GF-D8 (cell line): ENCODE measurements at regions not wholly inside any gene's neighbourhood (a gene's known extent, or its start where the extent isn't known, plus 50 kb on each side); places are given as distances from the start of the nearest gene placed in this dataset.
"Not testable (repeated sequence)": the region's sequence is repeated elsewhere in the genome, so short reads cannot be mapped to it uniquely, and the experiment has no call there.

Experiments used
- DNase-seq: peaks from one replicate; lab custom pipeline; 2025; lab: John Stamatoyannopoulos, UW

- DNase-seq = no peak
These were observed 394.5 kb upstream of the SLC35B3 start for GRCh38 chr6:8829796-8830195.

- no peak for DNase-seq
These were observed 394.0 kb upstream of the SLC35B3 start for GRCh38 chr6:8829296-8829695.

- DNase-seq = no peak
These were observed 393.0 kb upstream of the SLC35B3 start for GRCh38 chr6:8828376-8828775.

GRCh38 chr6:8825726-8826125, 390.4 kb upstream of the SLC35B3 start:
- no peak for DNase-seq

DNA sequence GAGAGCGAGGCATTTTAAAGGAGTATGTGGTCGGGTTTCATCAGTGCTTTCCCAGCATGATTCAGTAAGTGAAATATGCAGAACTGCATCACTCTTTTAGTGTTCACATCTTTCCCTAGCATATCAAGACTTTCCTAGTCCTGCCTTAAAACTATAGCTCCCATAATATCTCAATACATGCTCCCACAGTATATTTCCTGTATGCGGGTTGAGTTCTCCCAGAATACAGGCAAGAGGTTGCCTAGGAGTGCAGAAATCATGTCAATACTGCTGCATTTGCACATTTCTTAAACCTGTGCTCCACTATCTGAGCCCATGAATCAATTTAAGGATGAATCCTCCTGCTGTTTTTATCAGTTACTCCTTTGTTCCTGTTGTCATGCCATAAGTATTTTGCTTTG, 386.6 kb upstream of the SLC35B3 start:
- no peak for DNase-seq

DNA sequence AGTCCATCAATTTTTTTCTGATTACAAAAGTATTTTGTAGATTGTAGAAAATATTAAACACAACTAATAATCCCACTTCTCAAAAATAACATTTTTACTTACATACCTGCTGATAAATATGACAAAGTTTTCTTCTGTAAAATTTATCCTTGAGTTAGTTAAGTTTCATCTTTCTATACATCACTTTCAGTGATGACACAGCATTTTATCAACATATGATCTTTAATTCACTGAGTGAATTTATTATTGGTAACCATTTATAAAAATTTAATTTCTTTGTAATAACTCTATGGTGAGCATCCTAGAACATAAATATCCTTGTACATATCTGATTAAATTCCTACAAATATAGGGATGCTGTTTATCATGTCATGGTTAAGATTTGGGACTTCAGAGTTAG, 385.0 kb upstream of the SLC35B3 start:
- DNase-seq = no peak

GRCh38 chr6:8819446-8819845, 384.1 kb upstream of the SLC35B3 start:
- no peak for DNase-seq

DNA sequence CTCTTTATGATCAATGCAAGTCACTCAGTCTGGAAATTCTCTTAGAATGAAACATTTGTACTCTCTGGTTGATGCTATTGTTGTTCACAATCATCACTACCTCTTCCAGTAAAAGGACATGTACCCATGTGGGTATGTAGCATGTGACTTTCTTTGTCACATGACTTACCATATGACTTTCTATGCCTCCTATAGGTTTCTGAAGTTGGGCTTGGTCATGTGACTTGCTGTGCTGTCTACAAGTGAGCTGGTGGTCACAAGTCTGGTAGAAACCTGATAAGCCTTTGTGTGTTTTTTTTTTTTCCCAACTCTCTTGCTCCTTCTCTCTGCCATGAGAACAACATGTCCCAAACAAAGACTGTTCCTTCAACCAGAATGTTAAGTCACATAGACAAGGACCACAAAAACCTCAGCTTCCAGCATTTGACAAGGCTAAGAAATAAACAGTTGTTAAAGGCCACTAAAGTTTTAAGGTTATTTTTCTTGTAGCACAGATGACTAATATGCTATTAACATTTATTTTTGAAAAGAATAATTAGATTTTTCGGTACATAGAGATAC, 379.2 kb upstream of the SLC35B3 start:
- no peak for DNase-seq

DNA sequence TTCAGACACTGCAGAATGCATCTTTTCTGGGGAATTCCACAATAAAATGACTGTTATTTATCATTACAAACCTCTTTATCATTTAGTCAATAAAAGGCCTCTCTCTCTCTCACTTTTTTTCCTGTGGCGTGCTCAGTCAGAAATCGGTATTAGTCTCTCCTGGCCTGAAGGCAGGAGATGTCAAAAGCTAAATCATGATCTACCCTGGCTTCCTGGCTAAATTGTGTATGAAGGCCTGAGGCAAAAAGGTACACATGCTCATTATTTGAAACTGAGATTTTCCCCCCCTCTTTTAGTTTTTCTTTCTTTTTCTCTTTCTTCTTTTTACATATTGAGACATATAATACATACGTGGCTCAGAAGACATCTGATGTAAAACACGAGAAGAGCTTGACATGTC, 375.0 kb upstream of the SLC35B3 start:
- no peak for DNase-seq

DNA sequence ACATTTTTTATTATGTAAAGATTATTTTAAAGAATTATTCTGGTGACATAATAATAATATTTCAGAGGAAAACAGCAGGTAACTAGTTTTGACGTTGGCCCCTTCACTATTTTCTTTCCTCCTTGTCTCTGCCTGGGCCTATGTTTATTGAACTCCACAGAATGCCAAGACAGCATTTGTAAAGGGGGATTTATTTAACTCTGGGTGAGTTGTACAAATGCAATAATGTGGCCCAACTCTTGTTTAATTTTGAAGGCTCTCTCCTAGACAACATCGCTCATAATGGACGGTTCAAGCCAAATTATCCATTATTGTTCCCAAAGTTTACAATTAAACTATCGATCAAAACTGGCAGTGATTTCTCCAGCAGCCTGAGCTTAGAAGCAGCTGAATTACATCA, 374.3 kb upstream of the SLC35B3 start:
- DNase-seq = no peak

DNA sequence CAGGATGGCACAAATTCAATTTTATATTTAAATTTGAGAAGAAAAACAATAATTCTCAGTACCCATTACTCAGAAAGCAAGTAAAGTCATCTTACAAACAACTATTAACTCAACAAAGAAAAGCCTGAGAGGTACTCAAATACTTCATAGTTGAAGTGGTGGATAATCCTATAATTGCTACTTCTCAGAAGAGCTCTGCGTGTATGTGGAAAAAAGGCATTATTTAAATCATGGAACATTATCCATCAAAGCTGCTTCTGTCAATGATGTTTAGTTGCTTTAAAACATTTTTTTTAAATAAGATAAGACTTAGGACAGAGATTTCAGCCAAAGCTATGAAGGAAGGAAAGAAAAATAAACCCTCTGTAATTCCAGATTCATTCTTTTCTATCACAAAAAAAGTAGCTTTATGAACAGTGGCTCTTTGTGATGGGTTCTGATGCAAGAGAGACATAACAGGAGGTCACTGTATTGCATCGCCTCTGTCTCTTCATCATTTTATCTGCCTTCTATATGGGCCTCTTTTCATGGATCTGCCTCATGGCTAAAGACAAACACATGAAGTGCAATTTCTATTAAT, 367.9 kb upstream of the SLC35B3 start:
- DNase-seq = no peak

DNA sequence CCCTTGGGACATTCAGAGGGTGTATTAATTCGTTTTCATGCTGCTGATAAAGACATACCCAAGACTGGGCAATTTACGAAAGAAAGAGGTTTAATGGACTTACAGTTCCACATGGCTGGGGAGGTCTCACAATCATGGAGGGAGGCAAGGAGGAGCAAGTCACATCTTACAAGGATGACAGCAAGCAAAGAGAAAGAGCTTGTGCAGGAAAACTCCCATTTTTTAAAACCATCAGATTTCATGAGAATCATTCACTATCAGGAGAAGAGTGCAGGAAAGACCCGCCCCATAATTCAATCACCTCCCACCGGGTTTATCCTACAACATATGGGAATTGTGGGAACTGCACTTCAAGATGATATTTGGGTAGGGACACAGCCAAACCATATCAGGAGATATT, 367.1 kb upstream of the SLC35B3 start:
- DNase-seq = not testable (repeated sequence)

DNA sequence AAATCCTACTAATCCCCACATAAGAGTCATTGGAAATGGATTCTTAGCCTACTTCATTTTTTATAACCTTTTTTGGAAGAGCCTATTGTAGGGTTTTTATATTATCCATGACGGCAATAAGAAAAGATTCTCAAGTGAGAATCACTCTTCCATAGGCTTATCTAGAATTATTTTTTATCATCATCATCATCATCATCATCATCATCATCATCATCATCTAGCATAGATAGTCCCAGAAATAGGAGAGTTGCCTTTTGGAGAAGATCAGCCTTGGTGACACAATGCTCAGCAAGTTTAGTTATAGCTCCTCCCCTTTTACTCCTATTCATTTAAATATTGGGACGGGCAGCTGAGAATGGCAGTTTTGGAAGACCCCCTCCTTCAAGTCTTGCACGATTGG, 359.1 kb upstream of the SLC35B3 start:
- no peak for DNase-seq

- no peak for DNase-seq
These were observed 354.5 kb upstream of the SLC35B3 start for GRCh38 chr6:8789878-8790277.

DNA sequence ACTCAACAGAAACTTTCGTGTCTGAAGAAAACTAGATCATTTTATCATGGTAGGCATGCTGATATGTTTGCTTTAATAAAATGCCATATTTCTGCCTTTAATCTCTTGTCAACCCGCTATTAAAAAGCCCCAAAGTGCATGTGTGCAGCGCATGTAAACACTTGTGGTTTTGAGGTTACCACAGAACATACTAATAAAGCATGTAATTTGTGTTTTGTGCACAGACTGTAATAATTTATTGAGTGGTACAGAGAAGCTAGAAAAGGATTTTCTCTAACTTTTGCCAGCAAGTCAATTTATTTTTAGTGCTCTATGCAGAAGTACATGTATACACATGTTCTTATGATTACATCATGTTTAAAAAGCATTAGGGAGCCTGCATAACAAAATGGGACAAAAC, 349.9 kb upstream of the SLC35B3 start:
- DNase-seq = no peak

DNA sequence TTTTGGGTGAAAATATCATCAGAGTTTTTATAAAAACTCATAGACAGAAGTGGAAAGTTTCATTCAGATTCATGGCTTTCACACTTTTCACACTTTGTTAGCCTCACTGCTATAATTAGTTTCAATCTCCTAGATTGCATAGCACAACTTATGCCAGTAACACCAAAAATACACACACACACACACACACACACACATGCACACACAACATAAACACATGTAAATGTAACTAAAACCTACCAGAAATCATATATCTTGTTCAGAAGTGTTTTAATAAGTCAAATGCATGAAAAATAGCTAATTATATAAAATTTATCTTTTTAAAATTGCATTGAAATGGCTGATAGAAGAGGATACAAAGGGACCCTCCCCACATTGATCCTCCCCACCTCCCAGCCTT, 347.8 kb upstream of the SLC35B3 start:
- no peak for DNase-seq

- DNase-seq = no peak
These were observed 345.3 kb upstream of the SLC35B3 start for GRCh38 chr6:8780653-8781052.

GRCh38 chr6:8764733-8765132, 329.4 kb upstream of the SLC35B3 start:
- no peak for DNase-seq

DNA sequence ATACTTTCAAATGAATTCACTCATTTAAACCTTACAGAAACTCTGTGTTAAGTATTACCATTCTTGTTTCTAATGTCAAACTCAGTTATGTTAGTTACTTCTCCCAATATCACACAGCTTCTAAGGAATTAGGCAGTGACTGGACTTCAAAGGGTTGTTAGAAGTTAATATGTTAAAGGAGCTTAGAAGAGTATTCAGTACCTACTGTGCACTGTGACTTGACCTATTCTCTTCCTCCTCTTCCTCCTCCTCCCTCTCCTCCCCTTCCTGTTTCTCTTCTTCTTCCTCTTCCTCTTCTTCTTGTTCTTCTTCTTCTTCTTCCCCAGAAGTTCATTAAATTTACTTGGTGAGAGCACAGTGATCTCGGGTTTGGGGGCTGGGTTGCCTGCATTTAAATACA, 325.6 kb upstream of the SLC35B3 start:
- DNase-seq = no peak

DNA sequence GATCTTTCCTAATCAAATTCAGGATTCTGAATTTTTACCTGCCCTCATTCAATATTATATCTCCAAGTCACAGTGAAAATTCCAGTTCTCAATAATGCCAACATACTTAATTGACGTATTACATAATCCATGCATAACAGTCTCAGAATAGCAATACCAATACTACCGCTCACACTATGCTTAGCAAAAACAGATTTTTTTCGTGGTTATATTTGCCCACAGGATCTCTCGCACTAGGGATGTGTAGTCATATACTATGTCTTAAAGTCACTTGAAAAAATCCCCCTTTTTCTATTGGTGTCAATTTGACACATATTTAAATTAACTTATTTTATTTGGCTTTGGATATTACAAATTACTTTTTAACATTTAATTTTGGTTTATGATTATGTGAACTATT, 323.1 kb upstream of the SLC35B3 start:
- no peak for DNase-seq

DNA sequence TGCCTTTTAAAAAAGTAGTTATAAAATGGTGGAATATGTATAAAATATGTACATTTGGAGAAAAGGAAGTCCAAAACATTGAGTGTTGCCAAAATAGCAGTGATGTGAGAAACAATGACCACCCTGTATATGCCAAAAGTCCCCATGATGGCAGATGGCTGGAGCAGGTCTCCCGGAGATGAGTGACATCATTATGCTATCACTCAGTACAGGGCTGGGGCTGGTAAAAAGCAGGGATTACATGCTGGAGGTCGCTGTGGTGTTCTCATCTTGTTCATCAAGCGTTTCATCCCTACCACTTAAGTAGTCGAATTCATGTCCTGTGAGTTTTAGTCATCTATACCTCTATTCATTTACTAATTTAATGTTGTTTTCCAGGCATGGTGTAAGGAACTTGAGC, 315.3 kb upstream of the SLC35B3 start:
- DNase-seq = no peak

- DNase-seq = no peak
These were observed 314.1 kb upstream of the SLC35B3 start for GRCh38 chr6:8749465-8749864.

DNA sequence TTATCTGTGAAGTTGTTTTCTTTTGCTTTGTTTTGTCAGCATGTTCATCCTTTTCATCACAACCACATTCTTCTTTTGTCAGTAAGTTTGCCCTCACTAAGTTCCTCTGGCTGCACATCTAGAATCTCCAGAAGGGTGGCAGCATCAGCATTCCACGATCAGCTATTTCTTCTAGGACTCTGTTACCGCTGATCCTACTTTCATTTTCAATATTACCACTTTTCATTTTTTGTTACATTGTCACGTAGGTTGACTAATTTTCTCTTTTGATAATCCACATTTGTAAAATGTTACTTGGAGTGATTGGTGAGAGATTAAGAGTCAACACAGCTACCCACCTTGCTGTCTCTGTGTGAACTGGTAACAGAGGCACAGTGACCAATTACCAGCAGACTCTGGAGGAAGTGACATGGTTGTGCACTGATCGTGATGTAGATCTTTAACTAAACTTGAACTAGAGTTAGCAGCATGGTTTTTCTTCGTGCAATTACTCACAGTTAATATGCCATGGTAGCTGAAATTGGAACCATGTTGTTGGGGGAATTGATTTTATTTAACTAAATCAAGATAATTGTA, 307.9 kb upstream of the SLC35B3 start:
- no peak for DNase-seq

DNA sequence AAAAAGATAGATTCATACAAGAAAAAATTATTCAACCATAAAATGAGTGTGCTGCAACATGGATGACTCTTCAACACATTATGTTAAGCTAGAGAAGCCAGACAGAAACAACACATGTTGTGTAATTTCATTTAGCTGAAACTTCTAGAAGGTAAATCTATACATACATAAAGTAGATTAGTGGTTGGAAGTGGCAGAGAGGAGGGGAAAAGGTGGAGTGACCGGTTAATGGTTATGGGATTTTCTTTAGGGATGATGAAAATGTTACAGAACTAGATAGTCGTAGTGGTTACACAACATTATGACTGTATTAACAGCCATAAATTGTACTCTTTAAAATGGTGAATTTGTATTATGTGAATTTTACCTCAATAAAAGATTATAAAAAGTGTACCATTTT, 304.1 kb upstream of the SLC35B3 start:
- no peak for DNase-seq
